DND-41 (cell line): ENCODE measurements at regions not wholly inside any gene's neighbourhood (a gene's known extent, or its start where the extent isn't known, plus 50 kb on each side); places are given as distances from the start of the nearest gene placed in this dataset.
A peak's percentile ranks its signal among the peaks of the same experiment; 100 is the strongest.

ENCODE experiments used
- CTCF ChIP-seq: IDR thresholded peaks from 2 replicates; pipeline ENCODE4 v1.5.1; 2012; ENCODE audit warnings: borderline replicate concordance, low read length, moderate library complexity, mild to moderate bottlenecking; ENCODE audit not compliant: poor library complexity, severe bottlenecking; ENCODE audit errors: extremely low read depth
- EZH2 ChIP-seq: IDR thresholded peaks from 3 replicates; pipeline ENCODE4 v1.6.1; 2012; ENCODE audit warnings: borderline replicate concordance, low read depth, mild to moderate bottlenecking, moderate library complexity, low read length, inconsistent platforms; ENCODE audit not compliant: severe bottlenecking

GRCh38 chr2:163878718-163879117 lies 142.9 kb upstream of the FIGN start:
- TF ChIP-seq CTCF (peak; percentile 59), EZH2 (no peak)
